HG03135 (cell line): ENCODE measurements at regions not wholly inside any gene's neighbourhood (a gene's known extent, or its start where the extent isn't known, plus 50 kb on each side); places are given as distances from the start of the nearest gene placed in this dataset.
"Not testable (repeated sequence)": the region's sequence is repeated elsewhere in the genome, so short reads cannot be mapped to it uniquely, and the experiment has no call there.

ENCODE experiments used
- ATAC-seq: cut with Tn5 transposase; IDR thresholded peaks from one replicate; pipeline ENCODE4 v1.9.1; 2021; ENCODE audit warnings: mild to moderate bottlenecking, moderate library complexity; ENCODE audit not compliant: unreplicated experiment

DNA sequence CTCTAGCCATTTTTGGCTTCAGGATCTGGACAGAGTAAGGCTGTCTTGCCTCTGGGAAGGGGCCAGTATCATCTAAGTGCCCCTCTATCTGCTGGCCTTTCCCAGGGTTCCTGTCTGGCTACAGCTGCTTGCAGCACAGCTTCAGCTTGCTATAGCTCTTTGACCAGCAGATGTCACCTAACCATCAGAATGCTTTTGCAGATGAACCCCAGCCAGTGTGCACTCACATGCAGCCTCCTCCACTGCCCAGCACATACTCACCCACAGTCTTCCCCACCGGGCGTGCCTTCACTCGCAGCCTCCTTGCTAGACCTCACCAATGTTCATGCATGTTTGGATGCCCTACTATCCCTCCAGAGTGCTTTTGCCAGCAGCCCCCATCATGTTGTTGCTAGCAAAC lies 769.0 kb downstream of the BRINP3 start:
- ATAC-seq = no peak

DNA sequence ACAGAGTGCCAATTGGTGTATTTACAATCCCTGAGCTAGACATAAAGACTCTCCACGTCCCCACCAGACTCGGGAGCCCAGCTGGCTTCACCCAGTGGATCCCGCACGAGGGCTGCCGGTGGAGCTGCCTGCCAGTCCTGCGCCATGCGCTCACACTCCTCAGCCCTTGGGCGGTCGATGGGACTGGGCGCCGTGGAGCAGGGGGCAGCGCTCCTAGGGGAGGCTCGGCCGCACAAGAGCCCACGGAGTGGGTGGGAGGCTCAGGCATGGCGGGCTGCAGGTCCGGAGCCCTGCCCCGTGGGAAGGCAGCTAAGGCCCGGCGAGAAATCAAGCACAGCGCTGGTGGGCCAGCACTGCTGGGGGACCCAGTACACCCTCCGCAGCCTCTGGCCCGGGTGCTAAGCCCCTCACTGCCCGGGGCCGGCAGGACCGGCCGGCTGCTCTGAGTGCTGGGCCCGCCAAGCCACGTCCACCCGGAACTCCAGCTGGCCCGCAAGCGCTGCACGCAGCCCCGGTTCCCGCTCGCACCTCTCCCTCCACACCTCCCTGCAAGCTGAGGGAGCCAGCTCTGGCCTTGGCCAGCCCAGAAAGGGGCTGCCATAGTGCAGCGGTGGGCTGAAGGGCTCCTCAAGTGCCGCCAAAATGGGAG lies 759.4 kb downstream of the BRINP3 start:
- not testable (repeated sequence) for ATAC-seq

DNA sequence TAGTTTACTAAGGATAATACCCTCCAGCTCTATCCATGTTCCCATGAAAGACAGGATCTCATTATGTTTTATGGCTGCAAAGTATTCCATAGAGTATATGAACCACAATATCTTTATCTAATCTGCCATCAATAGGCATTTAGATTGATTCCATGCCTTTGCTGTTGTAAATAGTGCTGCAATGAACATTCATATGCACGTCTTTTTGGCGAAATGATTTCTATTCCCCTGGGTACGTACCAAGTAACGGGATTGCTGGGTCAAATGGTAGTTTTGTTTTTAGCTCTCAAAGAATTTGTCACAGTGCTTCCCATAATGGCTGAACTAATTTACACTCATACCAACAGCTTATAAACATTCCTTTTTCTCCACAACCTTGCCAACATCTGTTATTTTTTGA lies 750.9 kb downstream of the BRINP3 start:
- ATAC-seq = no peak

- ATAC-seq = no peak
These were observed 726.4 kb downstream of the BRINP3 start for GRCh38 chr1:189751311-189751710.

DNA sequence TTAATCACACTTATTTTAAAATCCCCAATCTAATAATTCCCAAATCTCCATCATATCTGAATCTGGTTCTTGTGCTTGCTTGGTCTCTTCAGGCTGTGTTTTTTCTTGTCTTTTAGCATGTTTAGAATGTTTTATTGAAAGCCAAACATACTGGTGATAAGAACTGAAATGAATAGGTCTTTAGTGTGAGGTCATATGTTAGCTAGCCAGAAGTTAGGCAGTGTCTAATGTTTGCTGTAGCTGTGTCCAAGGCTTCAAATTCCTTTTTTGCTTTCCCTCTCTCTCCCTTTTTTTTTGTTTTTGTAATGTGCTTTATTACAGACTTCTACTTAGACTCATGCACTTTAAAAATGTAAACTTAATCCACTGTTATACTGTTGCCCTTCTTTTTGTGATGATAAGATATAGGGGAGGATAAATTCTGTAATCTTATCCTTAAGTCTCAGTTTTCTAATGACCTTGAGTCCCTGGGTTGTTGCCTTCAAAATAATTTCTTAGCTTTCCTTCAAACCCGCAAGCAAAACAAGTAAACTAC lies 725.1 kb downstream of the BRINP3 start:
- ATAC-seq = no peak

- not testable (repeated sequence) for ATAC-seq
These were observed 722.6 kb downstream of the BRINP3 start for GRCh38 chr1:189755100-189755499.

GRCh38 chr1:189764391-189765320 lies 713.0 kb downstream of the BRINP3 start:
- ATAC-seq = peak; percentile 51

- no peak for ATAC-seq
These were observed 708.2 kb downstream of the BRINP3 start for GRCh38 chr1:189769448-189769847.

DNA sequence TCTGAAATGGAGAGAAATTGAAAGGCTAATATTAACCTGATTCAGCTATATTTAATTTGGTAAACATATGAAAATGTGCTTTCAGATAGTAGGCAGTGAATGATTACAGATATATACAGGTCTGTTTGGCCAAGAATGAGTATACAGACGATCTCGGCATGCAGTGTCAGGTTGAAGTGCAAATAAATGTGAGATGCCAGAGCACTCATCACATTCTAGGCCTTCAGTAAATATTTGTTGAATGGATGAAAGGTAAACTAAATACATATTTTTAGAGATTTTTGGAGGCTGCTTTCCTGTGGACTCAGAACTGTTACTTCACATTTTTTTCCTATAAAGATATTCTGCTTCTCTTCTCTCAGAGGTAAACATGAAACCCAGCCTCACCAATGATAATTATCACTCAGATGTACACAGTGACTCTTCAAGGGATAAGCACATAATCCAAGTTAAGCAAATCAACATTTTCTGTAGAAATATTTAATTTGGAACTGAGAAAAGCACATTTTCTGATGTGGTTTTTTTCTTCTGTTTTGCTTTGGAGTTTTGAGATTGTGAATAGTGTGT lies 702.9 kb downstream of the BRINP3 start:
- no peak for ATAC-seq

- ATAC-seq = no peak
These were observed 702.3 kb downstream of the BRINP3 start for GRCh38 chr1:189775343-189775742.

GRCh38 chr1:189779034-189779433 lies 698.6 kb downstream of the BRINP3 start:
- no peak for ATAC-seq

DNA sequence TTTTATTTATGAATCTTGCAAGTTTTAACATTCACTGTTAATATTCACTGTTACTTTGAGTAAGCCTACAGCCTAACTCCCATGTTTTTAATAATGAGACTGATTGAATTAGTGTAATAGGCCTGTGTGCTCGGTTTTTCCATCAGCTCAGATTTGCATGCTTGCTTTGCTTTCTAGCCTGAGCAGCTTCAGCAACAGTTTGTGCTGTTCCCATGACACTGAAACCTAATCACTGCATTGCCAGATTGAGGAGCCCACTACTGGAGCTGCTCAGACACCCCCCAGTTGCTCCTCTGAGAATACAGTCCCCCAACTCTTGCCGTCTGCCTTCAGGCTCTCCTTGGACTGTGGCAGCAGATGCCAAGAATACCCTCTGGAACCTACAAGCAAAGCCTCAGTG lies 695.4 kb downstream of the BRINP3 start:
- no peak for ATAC-seq

DNA sequence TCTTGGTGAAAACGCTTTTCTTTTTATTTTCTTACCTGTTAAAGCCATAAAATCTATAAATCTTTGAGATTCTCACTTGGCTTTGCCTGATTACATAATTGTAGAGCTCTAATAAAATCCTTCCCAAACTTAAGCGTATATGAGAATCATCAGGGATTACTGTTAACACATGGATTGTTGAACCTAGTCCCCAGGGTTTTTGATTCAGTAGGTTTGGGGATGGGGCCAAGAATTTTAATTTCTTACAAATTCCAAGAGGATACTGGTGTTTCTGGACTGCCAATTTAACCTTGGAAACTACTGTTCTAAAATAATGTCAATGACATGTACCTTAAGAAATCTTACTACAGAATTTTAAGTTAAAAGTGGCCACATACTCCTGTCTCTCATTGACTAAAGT lies 694.2 kb downstream of the BRINP3 start:
- ATAC-seq = no peak

DNA sequence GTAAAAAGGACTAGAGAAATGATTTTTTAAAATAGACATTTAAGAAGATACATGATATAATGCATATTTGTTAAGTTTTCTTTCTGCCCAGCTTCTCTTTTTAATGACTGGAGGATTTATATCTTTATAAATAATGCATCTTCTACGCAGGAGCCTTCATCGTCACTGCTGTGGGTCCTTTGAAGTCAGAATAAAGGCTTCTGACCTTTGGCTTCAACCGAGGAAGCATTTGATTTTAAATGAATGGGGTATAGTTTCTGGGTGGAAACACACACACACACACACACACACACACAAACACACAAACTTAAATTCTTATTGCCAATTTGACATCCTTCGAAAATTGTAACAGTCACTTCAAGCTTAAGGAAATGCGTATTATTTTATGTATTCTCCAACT lies 690.9 kb downstream of the BRINP3 start:
- ATAC-seq = no peak

DNA sequence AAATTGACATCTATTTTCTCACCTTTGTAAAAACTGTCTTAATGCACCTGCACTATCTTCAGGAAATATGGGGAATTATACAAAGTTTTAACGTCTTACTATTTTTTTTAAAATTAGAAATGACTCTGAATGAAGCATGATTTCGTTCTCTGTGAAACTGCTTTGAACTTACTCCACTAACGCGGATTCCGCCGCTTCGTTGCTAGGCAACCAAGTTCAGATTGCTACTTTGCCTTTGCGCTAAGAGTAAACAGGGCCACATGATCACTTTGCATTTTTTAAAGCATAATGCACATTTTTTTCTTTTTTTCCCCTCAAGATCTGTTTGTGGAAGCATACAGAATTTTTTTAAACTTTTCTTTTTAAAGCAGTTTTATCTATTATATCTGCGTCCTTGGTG lies 690.5 kb downstream of the BRINP3 start:
- ATAC-seq = no peak

DNA sequence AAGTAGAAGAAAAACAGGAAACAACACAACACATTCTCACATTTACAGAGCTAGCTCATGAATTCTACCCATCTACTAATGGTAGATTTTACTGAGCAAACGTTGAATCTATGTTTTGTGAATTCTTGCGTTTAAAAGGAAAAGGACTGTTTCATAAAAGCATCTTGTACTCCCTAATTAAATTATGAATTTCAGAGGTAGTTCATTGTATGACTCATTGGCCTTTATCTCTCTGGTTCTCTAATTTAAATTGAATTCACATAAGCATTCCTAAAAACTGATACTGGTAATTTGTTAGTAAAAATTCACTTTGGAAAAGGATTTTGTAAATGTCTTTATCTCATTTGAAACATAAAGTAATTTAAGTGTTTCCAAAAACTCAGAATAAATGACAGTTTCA lies 687.3 kb downstream of the BRINP3 start:
- no peak for ATAC-seq

DNA sequence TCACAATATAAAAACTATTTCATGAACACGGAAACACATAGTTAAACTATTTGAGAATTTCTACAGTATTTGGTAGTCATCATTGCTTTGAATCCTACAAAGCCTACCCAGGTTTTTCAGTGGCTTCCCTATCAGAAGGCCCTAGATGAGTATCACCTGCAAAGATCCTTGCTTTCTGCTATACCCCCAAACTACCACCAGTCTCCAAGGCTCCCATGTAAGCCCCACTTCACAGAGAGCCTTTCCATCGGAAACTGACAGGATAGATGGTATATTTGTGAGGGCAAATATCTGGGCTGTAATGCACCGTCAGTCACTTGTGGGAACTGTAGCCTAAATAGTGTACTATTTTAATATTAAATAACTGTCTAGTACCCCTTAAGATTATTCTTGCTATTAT lies 674.3 kb downstream of the BRINP3 start:
- no peak for ATAC-seq

GRCh38 chr1:189804352-189804751 lies 673.3 kb downstream of the BRINP3 start:
- ATAC-seq = no peak

GRCh38 chr1:189805735-189806134 lies 671.9 kb downstream of the BRINP3 start:
- ATAC-seq = no peak

GRCh38 chr1:189810639-189811038 lies 667.0 kb downstream of the BRINP3 start:
- not testable (repeated sequence) for ATAC-seq

- no peak for ATAC-seq
These were observed 665.7 kb downstream of the BRINP3 start for GRCh38 chr1:189811960-189812359.

DNA sequence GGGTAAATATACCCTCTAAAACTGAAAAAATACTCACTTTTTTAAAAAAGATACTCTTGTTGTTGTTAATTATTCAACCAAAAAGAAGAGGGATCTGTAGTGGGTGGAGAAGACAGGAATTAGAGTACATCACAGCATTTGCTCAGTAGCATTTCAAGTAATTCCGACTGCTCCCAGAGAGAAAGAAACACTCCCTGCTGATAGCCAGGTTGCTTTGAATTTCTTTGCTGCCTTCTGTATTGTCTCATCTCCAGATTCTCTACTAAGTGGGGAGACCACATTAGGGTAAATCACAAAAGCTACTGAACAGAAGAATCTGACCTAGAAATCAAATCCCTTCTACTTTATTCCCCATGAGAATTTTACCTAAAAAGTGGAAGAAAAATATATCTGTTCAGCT lies 661.1 kb downstream of the BRINP3 start:
- no peak for ATAC-seq
